Activated CD4-positive, alpha-beta T cell treated with anti-CD3 and anti-CD28 coated beads, Interleukin-2, amount 50 U/mL, for 4 hours (primary cell): ENCODE measurements at regions not wholly inside any gene's neighbourhood (a gene's known extent, or its start where the extent isn't known, plus 50 kb on each side); places are given as distances from the start of the nearest gene placed in this dataset.
A peak's percentile ranks its signal among the peaks of the same experiment; 100 is the strongest.
"Not testable (repeated sequence)": the region's sequence is repeated elsewhere in the genome, so short reads cannot be mapped to it uniquely, and the experiment has no call there.

ENCODE experiments used
- DNase-seq, 2 experiments: peaks; one replicate each; pipeline ENCODE4 v3.0.0-alpha.2; 2020

- DNase-seq: not testable (repeated sequence)
These were observed 63.8 kb downstream of the NSUN5 start for GRCh38 chr7:73244782-73245311.

DNA sequence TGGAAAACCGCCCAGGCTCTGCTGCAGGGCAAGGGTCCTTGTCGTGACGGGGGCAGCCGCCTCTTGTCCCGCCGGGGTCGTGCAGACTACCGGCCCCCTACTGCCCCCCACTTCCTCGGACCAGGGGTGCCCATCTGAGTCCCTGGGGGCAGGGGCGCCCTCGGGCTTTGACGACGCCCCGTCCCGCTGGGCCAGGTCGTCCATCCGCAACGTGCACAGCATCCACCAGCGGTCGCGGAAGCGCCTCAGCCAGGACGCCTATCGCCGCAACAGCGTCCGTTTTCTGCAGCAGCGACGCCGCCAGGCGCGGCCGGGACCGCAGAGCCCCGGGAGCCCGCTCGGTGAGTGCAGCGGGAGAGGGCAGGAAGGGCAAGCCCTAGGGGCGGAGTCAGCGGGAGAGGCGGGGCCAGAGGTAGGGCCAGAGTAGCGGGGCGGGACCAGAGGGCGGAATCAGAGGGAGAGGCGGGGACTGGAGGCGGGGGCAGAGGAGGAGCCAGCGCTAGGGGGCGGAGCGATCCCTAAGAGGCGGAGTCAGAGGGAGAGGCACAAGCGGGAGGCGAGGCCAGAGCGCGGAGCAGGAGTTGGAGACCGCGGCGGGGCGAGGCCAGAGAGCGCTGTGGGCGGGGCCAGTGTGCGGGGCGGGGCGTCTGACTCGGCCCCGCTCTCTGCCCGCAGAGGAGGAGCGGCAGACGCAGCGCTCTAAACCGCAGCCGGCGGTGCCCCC is 73.5 kb downstream of the NSUN5 start:
- peak; percentile 88 to 90 for DNase-seq

- DNase-seq: not testable (repeated sequence)
These were observed 82.9 kb downstream of the NSUN5 start for GRCh38 chr7:73225745-73226144.

- DNase-seq: not testable (repeated sequence)
These were observed 86.9 kb downstream of the NSUN5 start for GRCh38 chr7:73221724-73222123.

DNA sequence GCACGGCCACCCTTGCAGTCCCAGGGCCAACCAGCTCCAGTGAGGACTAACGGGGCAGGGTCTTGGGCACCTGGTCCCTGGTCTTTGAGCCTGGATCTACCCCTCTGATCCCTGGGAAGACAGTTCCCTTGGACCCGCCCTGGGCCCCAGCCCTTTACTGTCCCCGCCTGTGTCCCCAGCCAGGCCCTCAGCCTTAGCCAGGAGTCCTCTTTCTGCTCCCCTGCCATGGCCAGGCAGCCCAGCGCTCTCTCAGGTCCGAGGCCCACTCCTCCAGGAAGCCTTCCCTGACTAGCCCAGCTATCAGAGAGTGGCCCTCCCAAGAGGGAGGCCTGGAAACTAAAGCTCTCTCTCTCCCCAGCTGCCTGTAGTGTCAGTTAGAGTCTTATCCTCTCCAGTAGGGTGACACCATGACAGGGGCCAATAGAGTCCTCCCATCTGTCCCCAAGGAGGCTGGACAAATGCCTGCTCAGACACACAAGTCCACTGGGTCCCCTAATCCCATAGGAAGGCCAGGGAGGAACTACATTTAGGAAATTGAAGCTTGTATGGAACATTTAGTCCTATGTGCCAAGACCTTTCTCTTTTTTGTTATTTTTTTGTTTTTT is 87.8 kb downstream of the NSUN5 start:
- DNase-seq: not testable (repeated sequence)

DNA sequence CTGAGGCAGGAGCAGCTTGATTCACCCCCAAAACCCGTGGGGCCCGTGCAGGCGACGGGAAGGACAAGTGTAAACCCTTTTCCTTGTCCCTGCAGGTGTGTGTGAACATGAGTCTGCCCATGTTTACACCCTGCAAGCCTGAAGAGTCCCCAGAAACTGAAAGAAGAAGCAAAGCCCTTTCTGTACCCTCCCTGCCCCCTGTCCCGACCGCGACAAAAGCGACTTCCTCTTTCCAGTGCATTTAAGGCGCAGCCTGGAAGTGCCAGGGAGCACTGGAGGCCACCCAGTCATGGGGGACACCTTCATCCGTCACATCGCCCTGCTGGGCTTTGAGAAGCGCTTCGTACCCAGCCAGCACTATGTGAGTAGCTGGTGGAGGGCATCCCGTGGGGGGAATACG is 88.3 kb downstream of the NSUN5 start:
- DNase-seq: not testable (repeated sequence)

DNA sequence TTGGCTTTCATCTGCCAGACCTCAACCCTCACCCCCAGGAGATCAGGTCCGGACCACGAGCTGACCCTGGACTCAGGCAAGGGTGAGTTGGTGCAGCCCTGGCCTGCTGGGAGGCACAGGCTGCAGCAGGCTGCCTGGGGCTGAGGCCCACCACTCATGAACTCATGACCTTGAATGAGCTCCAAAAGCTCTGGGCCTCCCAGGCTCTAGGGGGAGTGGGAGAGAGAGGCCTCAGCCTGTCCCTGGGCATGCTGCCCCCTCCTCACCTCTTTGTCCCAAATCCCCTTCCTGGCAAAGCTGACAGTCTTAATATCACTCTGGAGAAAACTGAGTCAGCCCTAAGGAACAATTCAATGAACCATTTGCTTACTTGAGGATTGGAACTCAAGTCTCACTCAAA is 89.8 kb downstream of the NSUN5 start:
- not testable (repeated sequence) for DNase-seq

DNA sequence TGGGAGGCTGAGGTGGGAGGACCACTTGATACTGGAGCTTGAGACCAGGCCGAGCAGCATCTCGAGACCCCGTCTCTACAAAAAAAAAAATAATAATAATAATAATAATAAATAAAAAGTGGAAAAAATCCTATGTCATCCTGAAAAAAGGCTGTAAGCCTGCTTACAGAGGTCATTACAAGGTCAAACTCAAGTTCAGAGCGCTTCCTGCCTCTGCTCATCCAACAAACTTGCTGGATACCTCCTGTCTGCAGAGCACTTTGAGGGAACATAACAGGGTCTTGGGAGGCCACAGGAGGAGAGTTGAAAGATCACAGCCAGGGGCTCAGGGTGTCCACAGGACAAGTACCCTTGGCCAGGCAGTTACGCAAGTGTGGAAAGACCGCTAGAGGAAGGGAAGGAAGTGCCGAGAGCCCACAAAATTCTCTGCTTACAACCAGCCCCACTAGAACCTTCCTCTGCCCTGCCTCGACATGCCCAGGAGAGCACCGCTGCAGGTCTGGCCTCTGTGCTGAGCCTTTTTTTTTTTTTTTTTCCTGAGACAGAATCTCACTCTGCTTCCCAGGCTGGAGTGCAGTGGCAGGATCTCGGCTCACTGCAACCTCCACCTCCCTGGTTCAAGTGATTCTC is 92.5 kb downstream of the NSUN5 start:
- DNase-seq: not testable (repeated sequence)

DNA sequence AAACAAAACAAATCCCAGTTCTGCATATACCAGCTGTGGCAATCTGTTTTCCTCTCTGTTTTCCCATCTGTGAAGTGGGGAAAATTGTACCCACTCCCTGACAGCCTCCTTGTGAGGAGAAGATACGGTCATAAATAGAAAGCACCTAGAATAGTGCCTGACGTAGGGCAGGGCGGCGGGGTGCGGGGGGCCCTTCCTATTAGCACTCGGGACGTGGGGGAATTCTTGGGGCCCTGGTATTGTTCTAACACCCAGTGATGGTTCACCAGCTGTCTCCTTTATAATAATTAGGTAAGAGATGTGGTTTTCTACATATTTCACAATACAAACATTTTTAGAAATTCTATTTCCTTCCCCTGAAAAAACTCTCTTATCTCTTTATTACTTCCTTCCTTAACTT is 93.4 kb downstream of the NSUN5 start:
- not testable (repeated sequence) for DNase-seq

DNA sequence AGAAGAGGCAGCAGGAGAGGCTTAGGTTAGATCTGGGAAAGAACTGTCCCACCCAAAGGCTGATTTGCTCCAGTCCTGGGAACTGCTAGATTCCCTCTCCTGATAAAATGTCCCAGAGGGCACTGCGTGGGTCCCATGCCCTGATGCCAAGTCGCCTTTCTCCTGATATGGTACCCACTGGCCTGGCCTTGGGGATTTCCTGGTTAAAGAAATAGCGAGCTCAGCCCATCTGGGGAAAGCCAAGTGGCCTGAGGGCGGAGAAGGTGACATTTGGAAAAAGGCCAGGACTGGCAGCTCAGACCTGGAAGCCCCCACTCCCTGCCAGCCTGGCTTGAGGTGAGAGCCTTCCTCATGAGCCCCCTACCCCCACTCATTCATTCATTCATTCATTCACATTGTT is 94.2 kb downstream of the NSUN5 start:
- not testable (repeated sequence) for DNase-seq

DNA sequence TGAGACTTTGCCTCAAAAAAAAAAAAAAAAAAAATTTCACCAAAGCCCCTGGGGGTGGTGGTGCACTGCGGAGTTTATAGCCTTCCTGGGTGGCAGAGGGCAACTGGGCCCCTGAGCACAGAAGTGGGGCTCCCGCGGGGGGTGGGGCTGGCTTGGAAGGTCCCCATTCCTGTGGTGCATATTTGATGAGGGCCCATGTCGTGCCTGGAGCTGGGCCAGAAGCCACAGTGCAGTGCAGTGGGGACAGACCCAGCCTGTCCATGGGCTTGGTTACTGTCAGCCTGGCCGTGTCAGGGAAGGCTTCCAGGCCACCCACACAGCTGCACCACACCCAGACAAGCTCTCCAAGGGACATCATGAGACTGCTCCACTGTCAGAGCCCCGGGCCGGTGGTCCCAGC is 95.5 kb downstream of the NSUN5 start:
- not testable (repeated sequence) for DNase-seq

GRCh38 chr7:73205594-73205993 is 103.0 kb downstream of the NSUN5 start:
- not testable (repeated sequence) for DNase-seq

DNA sequence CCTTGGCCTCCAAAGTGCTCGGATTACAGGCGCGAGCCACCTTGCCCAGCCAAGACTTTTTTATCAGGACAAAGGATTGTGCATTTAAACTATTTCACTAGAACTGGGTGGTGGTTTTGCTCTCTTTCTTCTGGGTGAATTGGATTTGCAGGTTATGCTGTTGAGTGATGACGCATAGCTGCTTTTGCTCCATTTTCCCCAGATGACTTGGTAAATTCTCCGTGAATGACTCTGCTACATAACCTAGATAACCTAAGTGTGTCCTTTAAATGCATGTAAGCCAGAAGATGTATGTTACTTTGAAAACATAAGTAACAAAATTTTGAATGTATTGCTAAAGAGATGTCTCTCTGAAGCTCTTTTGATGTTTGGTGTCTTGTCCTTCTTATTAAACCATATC is 103.7 kb downstream of the NSUN5 start:
- not testable (repeated sequence) for DNase-seq

GRCh38 chr7:73203312-73203711 is 105.3 kb downstream of the NSUN5 start:
- not testable (repeated sequence) for DNase-seq

DNA sequence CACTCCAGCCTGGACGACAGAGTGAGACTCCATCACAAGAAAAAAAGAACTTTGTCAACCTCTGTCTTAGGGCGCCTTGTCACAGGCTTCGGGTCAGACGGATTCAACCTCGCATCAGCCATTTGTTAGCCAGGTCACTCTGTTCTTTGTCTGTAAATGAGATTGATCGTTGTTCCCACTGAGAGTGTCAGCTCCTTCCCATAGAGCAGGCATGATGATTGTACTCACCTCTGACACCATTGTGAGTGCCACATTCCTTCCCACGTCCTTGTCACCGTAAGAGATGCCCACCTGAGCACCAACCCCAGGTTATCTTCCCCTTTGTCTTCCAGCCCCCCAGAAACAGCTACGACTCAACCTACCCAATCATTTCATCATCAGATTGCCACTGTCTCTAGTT is 107.4 kb downstream of the NSUN5 start:
- DNase-seq: not testable (repeated sequence)

- DNase-seq: not testable (repeated sequence)
These were observed 108.0 kb downstream of the NSUN5 start for GRCh38 chr7:73200518-73201099.

DNA sequence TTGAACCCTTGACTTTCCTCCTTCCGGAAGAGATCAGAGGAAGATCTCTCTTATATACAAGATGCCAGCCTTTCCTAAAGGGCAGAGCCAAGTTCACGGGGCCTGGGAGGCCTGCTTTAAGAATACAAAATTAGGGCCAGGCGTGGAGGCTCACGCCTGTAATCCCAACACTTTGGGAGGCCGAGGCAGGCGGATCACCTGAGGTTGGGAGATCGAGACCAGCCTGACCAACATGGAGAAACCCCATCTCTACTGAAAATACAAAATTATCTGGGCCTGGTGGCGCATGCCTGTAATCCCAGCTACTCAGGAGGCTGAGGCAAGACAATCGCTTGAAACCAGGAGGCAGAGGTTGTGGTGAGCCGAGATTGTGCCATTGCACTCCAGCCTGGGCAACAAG is 108.2 kb upstream of the SPDYE9 start:
- DNase-seq: not testable (repeated sequence)

- DNase-seq: not testable (repeated sequence)
These were observed 104.8 kb upstream of the SPDYE9 start for GRCh38 chr7:73190483-73191155.

DNA sequence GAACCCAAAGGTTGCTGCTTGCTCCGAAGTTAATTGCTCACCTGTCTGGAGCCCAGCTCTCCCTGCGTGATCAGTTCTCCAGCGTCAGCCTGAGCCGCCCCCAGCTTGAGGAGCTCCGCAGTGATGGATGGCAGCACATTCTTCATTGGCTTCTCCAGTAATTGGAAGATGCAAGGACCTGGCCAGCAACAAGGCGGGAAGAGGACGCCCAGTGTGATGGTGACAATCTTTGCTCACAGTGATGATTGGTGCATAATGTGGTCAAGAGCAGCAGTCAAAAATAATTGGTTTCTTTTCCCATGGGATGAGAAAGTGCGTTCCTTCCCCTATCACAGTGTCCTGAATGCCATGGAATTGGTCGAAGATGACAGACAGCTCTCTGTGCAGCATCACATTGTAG is 102.4 kb upstream of the SPDYE9 start:
- not testable (repeated sequence) for DNase-seq

DNA sequence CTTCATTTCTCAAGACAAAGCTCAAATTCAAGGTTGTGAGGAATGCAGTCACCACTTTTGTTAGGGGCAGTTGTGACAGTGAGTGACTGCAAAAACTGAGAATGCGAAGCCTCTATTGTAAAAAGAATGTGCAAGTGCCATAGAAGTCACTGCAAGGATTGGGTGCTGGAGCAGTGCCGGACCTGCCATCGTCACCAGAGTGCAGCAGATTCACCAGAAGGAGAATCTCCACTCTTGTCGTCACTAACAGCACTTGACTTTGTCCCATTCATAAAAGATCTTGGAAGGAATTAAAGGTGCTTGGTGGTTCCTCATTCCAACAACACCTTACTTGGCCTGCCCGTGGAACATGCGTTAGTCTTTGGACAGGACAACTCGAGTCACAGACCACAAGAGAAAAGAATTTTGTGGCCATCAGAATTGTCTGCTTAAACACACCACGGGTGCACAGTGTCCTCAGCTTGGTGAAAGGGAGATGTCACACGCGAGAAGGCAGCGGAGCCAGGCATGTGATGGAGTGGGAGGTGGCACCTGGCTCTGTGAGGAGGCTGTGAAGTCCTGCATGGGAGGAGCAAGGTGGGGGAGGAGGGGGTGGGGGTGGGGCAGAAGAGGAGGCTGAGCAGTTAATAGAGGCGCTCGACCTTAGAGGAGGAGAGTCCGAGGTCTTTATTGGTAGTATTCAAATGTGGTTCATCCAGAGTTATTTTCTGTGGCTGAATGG is 100.9 kb upstream of the SPDYE9 start:
- DNase-seq: not testable (repeated sequence)

DNA sequence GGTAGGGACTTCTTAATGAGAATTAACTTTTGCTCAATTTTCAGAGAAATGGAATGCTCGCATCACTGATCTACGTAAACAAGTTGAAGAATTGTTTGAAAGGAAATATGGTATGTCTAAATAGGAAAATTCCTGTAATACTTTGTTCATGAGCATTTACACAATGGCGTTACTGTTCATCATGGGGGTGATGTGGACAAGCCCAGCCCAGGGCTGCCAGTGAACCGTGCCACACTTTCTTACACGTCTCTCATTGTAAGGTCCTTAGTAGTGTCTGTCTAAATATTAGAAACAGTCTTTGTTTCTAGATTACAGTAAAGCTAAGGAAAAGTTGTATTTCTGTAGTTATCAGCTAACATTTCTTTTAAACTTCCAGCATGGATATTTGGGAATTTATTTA is 91.0 kb upstream of the SPDYE9 start:
- DNase-seq: not testable (repeated sequence)

DNA sequence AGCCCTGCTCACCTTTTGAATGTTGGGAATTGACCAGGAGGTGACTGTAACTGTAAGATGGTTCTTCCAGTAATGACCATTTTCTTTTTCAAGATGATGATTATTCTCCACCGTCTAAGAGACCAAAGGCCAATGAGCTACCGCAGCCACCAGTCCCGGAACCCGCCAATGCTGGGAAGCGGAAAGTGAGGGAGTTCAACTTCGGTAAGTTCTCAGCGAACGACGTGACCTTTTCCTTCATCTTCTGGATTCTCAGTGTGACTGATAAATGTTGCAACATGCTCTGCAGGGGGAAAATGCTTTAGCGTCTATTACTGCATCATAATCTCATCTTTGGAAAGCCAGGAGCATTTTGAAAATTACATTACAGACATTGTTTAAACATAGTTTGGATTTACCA is 89.5 kb upstream of the SPDYE9 start:
- DNase-seq: not testable (repeated sequence)
